ENCODE measurements at regions not wholly inside any gene's neighbourhood (a gene's known extent, or its start where the extent isn't known, plus 50 kb on each side); places are given as distances from the start of the nearest gene placed in this dataset.

DNA sequence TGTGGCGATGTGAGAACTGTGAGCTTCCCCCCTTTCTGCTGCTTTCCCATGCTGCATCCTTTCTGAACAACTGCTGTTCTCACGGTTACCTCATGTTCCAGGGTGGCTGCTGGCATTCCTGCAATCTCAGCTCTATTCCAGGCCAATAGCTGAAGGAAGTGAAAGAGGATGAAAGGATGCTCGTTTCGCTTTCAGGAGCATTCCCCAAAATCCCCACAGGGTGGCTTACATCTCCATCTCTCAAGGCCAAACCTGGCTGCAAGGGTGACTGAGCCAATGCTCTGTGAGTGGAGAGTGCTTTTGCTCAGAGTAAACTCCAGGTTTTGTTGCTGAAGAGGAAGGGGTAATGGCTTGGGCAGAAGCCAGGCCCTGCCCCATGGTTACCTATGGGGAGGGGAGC is 848.2 kb downstream of the BRD1 start:
- DNase-seq: no peak

DNA sequence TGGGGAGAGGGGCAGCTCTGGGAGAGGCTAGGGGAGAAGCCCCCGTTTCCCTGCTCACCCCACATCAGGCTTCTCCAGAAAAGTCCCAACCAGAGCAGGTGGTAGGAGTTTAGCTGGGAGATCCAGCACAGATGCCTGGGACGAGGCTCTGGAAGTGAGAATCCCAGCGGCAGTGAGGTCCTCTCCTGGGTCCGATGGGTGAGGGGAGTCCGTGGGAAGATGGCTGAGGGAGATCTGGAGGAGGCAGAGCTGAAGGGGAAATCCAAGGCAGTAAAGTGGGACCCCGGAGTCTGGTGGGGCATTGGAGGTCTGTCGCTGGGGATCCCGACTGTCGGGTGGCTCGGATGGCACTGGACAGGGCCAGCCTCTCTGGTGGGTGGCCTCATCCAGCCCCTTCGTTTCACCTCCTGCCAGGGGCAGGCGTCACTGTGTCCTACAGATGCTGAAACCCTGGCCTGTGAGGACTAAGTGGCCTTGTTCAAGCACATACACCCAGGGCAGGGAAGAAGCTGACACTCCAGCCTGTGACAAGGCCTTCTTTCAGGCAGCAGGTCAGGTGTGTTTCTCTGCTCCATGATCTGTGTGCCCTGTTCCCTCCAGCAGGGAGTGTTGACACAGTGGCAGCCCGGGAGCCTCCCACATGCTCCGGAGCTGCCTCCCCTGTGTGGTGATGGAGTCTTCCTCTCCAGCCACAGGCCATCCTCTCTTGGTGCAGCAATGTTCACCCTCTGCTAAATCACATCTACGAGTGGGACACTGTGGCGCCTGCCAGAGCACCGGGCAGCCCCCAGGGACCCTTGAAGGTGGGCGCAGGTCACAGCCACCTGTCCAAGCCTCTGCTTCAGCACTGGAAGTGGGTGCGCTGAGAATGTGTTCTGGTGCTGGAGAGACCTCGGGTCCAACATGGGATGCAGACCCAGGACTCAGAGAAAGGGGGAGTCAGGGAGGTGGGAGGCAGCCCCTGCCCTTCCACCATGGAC is 850.8 kb downstream of the BRD1 start:
- DNase-seq: no peak

DNA sequence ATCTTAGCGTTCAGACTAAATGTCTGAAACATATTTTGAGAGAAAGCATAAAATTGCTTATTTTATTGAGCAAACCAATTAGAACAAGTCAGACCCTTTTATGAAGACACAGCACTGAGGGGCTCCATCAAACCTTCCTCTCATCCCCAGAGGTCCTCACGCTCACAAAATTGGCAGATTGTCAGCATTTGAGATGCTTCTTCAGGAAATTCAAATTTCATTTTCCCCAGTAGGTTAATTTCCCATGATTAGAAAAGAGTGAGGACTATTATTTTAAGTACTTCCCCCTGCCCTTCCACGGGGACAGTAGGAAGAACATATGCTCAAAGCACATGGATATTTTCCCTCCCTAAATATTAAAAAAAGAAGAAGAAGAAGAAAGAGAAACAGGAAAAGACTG is 851.8 kb downstream of the BRD1 start:
- DNase-seq: no peak

DNA sequence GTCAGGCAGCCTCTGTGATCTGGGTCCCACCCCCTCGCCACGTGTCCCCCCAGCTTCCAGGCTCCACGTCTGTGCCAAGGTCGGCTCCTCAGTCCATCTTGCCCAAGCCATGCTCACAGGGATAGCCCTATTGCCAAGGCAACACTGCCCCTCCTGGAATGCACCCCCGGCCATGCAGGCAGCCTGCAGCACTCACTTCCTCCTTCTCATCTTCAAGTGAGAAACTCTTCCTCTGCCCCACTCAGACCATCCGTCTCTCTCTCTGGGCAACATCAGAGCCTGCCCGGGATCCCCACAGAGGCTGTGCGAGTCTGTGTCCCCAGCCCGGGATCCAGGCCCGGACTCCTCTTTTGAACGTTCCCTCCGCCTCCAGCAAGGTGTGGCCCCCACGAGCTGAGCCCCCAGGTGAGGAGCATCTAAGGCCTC is 852.3 kb downstream of the BRD1 start:
- no peak for DNase-seq

DNA sequence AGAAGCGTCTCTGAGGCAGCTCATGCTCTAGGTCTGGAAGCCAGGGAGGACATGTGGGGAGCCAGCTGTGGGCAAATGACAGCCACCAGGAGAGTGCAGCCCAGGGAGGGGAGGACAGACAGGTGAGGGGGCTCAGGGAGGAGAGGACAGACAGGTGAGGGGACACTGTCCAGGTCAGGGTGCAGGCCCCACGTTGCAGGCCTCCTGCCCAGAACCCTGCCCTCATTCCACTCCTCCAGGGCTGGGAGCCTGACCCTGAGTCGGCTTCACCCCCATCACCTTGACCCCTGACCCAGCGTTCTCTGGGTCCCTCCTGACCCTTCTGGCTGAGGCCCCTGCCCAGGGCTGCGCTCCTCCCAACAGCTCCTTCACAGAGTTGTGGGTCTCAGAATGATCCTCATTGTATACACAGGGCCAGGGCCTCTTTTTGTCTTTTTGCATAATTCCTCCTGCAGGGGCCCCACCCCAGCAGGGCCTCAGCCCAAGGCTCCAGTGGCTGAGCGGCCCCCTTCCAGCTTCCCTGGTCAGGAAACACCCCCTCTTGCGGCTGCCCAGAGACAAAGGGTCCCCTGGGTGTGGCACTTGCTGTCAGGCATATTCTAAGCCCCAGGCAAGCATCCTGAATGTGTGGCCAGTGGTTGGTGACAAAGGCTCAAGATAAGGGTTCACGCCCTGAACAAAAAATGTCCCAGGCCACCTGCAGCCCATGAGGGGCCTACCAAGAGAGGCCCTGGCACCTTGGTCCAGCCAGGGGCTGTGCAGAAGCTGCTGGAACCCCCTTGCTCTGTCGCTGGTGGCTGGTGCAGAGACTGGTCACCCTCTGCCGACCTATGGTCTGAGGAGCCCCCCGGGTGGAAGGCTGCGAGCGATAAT is 853.0 kb downstream of the BRD1 start:
- DNase-seq: no peak

DNA sequence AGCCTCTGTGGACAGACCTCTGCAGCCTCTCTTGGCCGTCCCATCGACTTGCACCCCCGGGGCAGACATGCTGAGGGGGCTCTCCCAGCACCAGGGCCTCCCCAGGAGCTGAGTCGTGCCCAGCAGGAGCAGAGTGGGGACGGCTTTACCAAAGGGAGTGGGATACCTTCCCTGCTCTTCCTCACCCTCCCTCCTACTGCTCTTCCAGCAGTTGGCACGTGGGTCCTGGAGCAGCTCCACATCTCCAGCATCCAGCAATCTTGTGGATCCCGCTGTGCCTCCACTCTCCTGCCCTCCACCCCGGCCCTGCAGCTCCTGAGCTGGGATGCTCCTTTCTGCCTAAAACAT is 854.0 kb downstream of the BRD1 start:
- DNase-seq: no peak

DNA sequence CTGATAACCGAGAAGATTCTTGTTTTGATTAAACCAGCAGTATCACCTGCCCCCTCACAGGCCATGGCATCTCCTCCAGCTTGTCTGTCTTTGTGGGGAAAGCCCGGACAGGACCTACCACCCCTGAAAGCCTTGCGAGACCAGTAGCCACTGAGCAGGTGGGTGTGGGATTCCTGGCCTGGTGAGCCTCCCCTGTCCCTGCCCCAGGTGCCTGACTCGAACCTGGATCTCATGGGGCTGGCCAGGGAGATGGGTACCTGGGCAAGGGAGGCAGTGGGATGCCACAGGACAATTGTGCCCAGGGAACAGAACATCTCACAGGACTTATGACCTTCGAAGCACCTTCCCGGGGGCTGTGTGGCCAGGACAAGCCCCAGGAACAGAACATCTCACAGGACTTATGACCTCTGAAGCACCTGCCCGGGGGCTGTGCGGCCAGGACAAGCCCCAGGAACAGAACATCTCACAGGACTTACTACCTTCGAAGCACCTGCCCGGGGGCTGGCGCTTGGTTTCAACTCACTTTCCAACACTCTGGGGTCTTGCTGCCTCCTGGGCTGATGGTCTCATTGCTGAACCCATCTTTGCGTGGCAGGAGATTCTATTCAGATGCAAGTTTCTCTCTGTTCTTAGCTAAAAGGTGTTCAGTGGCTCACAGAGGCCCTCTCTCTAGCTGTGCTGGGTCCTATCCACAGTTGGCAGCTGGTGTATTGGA is 854.5 kb downstream of the BRD1 start:
- DNase-seq: no peak

DNA sequence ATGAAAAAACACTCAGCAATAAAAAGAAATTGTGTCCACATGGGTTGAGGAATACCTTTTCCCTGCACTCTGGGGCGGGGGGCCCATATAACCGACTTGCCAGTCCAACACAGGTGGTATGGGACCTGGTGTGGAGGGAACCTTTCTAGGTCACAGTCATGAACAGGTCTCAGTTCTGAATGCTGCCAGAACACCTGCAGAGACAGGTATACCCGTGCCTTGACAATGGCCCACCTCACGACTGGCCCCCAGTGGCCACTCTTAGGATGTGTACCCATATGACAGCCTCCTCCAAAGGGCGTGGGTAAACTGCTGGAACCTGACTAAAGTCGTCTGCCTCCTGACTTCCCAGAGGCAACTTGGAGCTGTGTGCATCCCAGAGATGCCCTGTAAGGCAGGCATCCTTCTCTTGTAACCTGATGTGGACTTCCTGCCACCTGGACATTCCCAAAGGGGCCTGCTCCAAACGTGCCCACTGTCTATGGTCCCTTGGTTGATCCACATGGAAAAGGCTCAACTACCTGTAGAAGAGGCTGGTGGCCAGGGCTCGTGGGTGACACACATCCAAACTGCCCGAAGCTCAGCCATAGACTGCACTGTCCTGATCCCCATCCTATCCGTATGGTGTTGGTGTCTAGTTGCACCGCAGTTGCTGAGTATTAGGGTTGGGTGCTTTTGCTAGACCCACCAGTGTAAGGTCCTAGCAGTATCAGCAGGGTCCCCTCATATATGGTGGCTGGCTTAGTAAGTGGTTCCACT is 859.3 kb downstream of the BRD1 start:
- DNase-seq: peak in 1 of 2 donors; percentile 3

DNA sequence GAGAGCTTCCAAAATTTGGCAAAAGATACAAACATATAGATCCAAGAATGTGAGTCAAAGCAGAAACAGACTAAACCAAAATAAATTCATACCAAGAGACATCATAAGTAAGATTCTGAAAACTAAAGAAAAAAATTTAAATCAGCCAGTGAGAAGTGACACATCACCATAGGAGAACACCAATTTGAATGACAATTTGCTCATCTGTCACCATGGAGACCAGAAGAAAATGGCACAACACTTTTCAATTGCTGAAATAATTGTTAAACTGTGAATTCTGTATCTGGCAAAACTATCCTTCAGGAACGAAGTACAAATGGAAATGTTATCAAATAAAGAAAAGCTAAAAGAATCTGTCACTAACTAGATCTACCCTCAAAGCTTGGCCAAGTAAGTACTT is 864.3 kb downstream of the BRD1 start:
- DNase-seq: no peak

DNA sequence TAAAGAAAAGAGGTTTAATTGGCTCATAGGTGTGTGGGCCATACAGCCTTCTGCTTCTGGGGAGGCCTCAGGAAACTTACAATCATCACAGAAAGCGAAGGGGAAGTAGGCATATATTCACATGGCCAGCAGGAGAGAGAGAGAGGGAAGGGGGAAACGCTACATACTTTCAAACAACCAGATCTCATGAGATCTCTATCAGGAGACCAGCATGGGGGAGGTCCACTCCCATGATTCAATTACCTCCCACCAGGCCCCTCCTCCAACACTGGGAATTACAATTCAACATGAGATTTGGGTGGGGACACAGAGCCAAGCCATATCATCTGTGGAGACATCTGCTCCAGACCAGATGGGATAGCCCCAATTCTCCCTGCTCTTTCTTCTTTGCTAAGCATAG is 866.0 kb downstream of the BRD1 start:
- DNase-seq: no peak

DNA sequence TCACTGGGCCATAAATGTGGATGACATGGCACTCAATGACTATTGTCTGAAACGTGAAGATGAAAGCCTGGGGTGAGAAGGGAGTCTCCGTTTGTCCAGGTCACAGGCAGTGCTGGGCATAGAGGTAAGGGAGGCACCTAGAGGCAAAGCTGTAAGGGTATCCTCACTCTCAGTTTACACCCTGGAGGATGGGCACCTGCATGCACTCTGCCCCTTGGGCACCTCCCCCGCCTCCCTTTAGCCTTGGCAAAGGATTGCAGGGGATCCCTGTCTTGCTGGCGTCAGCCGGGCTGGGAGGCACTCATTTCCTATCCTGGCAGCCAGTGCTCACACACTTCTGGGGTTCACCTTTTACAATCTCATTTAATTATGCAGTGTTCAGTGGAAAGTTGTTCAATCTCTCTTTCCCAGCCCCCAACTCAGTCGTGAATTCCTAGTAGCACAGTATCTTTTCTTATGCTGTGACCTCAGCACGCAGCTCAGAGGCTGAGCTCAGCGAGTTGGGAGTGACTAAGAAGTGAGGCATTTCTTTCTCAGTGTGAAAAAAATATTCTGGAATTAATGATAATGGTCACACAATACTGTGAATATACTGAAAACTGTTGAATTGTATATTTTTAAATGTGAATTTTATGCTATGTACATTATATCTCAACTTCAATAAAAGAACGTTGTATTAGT is 866.6 kb downstream of the BRD1 start:
- DNase-seq: no peak

DNA sequence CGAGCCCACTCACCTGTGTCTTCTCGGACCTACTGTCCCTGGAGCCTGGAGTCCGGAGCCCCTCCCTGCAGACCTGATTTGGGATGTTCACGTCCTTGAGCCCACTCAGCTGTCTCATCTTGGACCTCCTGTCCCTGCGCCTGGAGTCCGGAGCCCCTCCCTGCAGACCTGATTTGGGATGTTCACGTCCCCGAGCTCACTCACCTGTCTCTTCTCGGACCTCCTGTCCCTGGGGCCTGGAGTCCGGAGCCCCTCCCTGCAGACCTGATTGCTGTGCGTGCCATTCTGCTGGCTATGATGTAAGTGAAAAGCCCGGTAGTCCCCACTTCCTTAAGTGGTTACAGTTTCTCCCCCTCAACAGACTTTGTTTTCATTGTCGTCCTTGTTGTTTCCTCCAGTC is 867.1 kb downstream of the BRD1 start:
- DNase-seq: no peak

DNA sequence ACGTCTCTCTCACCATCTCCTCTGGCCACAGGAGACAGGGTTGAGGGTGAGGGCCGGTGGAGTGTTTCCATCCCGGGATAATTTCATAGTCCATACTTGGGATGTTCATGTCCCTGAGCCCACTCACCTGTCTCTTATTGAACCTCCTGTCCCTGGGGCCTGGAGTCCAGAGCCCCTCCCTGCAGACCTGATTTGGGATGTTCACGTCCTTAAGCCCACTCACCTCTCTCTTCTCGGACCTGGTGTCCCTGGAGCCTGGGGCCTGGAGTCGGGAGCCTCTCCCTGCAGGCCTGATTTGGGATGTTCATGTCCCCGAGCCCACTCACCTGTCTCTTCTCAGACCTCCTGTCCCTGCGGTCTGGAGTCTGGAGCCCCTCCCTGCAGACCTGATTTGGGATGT is 868.2 kb downstream of the BRD1 start:
- no peak for DNase-seq

DNA sequence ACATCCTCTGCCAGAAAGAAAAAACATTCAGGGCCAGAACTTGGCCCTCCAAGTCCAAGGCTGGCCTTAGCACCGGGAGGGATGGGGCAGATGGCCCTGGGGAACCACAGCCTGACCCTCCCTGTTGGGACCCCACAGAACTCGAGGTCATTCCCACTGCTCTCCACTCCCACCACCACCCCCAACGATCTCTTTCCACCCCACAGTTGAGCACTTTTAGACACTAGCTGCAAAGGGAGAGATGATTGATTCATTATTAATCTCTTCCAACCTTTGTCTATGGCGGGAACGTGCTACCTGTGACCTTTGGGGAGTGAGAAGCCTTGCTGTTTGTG is 869.7 kb downstream of the BRD1 start:
- no peak for DNase-seq

DNA sequence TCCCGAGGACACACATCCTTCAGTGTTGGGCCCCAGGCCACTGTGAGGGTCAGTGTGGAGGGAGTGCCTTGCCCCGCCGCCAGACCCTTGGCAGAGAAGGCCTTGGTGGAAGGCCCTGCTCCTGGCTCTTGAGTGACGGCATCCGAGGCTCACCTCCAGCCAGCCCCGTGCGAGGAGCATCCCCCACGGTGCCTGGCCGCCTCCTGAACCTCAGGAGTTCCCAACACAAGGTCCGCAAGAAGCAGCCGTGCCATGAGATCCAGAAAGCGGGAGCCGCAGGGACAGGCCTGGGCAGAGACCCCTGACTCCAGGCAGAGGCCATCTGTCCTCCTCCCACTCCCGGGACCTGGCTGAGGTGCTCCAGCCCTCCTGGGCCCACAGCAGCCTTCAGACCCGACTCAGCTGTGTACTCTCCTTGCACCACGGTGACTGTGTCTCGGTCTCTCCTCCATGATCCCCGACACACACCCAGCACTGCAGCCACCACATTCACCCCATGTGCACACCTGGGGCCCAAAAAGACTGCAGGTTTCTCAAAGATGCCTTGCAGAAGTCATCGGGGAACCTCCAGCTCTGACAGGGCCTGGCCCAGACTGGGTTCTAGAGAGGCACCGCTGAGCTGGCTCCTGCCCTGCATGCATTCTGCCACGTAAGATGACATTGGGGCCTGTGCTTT is 870.2 kb downstream of the BRD1 start:
- no peak for DNase-seq

DNA sequence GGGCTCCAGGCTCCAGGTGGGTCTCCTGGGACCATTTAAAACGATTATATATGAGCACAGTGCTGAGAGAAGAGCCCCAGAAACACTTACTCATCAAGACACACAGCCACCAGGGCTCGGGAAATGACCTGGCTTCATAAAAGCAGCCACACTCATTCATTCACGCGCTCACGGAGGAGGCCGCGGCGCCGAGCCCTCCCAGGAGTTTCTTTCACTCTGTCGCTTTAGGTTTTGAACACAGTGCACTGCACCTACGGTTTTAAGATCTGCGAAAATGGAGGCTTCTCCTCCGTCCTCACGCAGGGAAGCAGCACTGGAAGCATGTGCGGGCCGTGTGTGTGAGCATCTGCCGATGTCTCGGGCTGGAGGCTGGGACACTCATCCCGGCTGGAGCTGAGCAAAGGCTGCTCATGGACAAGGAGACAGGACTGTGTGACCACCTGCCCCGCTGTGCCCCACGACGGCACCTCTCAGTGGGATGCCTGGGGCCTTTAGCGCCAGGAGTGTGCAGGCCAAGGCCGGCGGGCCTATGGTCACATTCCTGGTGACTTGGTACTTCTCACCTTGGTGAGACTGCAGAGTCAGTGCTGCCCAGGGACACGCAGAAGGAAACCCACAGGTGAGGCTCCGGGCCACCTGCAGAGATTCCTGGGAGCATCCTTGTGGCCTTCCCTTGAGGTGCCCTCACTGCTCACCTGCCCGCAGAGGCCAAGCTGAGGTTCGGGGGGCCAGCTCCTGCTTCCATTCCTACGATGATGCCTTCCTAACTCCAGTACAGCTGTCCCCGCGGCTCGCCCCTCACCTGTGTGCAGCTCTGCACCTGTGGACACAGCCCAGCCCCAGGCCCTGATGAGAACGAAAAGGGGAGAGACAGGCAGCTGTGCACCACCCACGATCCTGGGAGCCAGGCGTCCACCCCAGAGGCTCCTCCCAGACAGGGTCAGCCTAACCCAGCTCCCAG is 872.0 kb downstream of the BRD1 start:
- no peak for DNase-seq

DNA sequence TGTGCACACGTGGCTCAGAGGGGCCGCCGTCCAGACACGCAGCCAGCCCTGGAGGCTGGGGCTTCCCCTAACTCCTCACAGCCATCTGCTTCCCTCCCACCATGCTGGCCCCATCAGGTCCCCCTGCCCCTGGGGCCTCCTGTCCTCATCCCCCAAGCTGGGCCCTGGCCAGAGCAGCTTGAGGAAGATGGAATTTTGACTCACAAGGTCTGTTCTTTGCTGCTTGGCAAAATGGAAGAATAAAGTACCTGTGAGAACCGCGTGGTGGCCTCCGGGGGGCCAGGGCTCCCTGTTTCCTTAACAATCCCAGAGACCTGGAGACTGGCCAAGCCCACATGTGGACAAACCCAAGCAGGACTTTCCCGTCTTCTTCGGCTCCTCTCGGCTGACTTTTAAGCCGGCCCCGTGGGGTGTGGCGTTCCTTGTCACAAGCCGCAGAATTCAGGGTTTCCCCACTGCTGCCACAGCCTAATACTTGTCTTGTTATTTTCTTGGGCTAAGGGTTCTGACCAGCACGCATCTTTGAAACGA is 872.8 kb downstream of the BRD1 start:
- no peak for DNase-seq

DNA sequence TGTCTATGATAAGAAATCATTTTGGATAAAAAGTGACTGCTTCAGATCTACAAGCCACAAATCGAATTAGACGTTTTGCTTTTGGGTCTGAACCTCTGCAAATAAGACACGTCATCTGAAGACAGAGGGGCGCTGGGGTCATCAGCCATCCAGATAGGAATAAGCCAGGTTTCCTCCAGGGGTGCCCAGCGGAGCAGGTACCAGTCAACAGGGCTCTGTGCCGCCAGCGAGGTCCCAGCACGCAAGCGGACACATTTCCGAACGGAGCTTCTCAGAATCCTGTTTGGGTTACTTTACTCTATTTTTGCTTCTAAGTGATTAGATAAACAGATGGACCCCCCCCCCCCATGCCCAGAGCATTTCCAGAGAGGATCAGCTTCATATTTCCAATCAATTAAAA is 873.8 kb downstream of the BRD1 start:
- no peak for DNase-seq

DNA sequence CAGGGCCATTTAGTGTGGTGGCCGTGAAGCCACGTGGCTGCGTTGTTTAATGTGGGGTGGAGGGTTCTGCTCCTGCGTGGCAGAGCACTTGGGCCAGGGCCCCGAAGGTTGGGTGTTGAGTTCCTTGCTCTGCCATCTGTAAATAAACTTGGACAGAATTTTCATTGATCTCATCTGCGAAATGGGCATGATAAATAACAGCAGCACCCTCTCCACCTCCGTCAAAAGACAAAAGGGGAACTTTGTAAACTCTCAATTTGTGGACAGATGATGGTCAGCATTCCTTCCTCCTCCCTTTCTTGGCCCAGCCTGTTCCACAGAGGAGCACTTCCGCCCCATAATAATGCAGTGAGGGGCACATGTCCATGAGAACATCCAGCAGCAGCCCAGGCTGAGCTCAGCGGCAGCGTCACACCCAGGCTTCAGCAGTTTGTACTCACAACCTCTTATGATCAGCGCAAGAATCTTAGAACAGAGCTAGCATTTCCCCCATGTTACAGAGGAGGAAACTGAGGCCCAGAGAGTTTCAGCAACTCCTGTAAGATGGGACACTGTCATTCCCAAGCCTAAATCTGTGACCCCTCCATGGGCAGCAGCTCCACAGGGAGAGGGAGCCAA is 874.5 kb downstream of the BRD1 start:
- DNase-seq: no peak

Data from CD4-positive, alpha-beta T cell treated with Interleukin-1 beta for 1 hour (primary cell).